ENCODE measurements at regions not wholly inside any gene's neighbourhood (a gene's known extent, or its start where the extent isn't known, plus 50 kb on each side); places are given as distances from the start of the nearest gene placed in this dataset.

DNA sequence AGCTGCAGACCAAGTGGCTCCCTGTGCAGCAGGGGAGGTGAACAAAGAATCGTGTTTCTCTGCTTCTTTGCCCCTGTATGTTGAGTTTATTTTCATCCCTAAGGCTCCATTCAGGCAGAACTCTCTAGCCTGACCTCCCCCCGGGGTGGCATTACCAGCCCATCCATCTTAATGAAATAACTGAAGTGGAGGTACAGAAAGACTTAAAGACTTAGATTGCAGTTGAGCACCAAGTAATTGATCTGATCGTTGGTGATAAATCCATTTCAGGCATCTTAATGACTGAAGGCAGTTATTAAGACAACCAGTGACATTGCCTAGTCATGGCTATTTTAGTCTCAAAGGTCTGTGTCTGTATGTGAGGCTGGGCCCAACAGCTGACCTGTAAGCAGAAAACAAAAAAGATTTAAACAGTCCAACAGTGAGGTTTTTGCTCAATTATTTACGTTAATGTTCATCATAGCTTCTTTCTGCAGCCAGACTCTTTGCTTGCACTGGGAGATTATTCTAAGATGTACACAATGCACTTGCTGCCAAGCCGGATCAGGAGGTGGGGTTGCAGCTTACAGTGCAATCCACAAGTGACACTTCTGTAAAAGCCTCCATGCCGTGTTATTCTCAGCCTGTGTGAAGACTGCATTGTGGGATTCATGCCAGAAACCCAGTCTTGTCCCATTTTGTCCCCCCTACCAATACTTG is 363.0 kb upstream of the DUSP10 start:
- Histone ChIP-seq H3K27ac (replicated peaks) (no peak overlapping the region), H3K4me1 (peaks cover 25% of the 10 kb centered on the region), H3K4me3 (no peak overlapping the region), H3K36me3 (no peaks in the 10 kb centered on the region), H3K27me3 (ENCODE audit: low read depth) (no peaks in the 10 kb centered on the region), H3K9me3 (replicated peaks) (no peaks in the 10 kb centered on the region)
- DNase-seq = no peak
- intact Hi-C loops (cut with micrococcal nuclease) = no loop called here
- TF ChIP-seq, protein P1, sequence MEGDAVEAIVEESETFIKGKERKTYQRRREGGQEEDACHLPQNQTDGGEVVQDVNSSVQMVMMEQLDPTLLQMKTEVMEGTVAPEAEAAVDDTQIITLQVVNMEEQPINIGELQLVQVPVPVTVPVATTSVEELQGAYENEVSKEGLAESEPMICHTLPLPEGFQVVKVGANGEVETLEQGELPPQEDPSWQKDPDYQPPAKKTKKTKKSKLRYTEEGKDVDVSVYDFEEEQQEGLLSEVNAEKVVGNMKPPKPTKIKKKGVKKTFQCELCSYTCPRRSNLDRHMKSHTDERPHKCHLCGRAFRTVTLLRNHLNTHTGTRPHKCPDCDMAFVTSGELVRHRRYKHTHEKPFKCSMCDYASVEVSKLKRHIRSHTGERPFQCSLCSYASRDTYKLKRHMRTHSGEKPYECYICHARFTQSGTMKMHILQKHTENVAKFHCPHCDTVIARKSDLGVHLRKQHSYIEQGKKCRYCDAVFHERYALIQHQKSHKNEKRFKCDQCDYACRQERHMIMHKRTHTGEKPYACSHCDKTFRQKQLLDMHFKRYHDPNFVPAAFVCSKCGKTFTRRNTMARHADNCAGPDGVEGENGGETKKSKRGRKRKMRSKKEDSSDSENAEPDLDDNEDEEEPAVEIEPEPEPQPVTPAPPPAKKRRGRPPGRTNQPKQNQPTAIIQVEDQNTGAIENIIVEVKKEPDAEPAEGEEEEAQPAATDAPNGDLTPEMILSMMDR (IDR thresholded peaks at IDR 0.05; ENCODE audit: borderline replicate concordance) = no peak

DNA sequence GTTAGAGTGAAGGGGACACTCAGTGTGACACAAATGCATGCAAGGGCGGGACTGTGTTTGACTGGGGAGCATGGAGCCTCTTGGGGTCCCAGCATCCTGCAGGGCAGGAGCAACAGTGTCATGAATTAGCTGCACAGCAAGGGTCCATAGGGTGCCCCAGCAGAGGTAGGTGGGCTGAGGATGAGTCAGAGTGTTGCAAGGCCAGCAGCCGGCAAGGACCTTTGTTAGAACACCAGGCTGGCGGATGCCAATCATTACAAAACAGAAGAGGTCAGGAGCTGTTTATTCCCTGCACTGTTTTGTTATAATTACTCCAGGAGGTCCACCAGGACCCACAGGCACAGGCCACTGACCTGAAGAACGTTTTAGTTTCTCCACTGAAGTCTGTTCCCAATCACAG is 362.2 kb upstream of the DUSP10 start:
- H3K4me3 ChIP-seq = no peak overlapping the region
- intact Hi-C loops (cut with micrococcal nuclease) = no loop called here
- DNase-seq = no peak
- H3K36me3 ChIP-seq = no peaks in the 10 kb centered on the region
- no peak overlapping the region for H3K27ac ChIP-seq (replicated peaks)
- H3K27me3 ChIP-seq (ENCODE audit: low read depth) = no peaks in the 10 kb centered on the region
- TF ChIP-seq, protein P1 (IDR thresholded peaks at IDR 0.05; ENCODE audit: borderline replicate concordance) = no peak
- peaks cover 25% of the 10 kb centered on the region for H3K4me1 ChIP-seq
- H3K9me3 ChIP-seq (replicated peaks) = no peaks in the 10 kb centered on the region

DNA sequence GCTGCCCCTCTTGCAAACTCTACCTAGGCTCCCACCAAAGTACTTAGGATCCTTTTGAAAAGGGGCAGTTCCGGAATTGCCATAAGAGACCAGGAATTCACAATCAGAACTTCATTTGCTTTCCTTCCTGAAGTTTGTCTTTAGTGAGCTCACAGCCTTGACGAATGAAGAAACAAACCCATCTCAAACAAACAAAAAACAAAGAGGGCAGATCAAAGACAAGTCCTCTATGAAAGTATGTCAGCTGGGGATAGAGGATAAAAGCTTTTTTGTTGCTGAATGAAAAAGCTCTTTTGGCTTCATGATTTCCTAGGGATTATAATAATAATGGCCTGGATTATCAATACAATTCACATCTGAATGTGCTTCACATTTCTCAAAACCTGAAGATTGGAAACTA is 357.9 kb upstream of the DUSP10 start:
- no peak overlapping the region for H3K4me3 ChIP-seq
- no peak for DNase-seq
- no peak overlapping the region for H3K27ac ChIP-seq (replicated peaks)
- H3K27me3 ChIP-seq (ENCODE audit: low read depth) = no peaks in the 10 kb centered on the region
- H3K4me1 ChIP-seq = peaks cover 22% of the 10 kb centered on the region
- H3K9me3 ChIP-seq (replicated peaks) = no peaks in the 10 kb centered on the region
- intact Hi-C loops (cut with micrococcal nuclease) = loop anchor here (10.0 kb wide), 1 partner anchor 355 kb away; no protein-coding TSS in a partner anchor
- TF ChIP-seq, protein P1 (IDR thresholded peaks at IDR 0.05; ENCODE audit: borderline replicate concordance) = no peak
- H3K36me3 ChIP-seq = no peaks in the 10 kb centered on the region

DNA sequence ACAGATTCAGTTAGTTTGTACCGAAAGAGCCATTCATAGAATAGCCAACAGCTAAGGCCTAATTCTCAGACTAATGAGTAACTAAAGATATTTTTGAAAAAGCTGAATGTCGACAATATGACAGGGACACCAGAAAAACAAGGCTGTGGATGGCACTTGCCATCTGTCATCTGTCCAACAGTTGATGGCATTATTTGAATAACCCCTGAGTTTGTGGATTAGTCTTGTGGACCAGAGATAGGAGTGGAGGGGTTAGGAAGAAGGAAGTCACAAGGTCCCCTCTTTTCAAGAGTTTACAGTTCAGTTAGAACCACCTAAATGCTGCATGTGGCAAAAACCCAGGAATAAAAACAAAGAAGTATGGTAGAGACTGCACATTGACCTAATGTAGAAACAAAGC is 356.5 kb upstream of the DUSP10 start:
- Histone ChIP-seq H3K4me3 (no peak overlapping the region), H3K27ac (replicated peaks) (no peak overlapping the region), H3K4me1 (peaks cover 17% of the 10 kb centered on the region), H3K27me3 (ENCODE audit: low read depth) (no peaks in the 10 kb centered on the region), H3K9me3 (replicated peaks) (no peaks in the 10 kb centered on the region), H3K36me3 (no peaks in the 10 kb centered on the region)
- TF ChIP-seq, protein P1 (IDR thresholded peaks at IDR 0.05; ENCODE audit: borderline replicate concordance) = no peak
- DNase-seq = no peak
- intact Hi-C loops (cut with micrococcal nuclease) = loop anchor here (10.0 kb wide), 1 partner anchor 356 kb away; no protein-coding TSS in a partner anchor

DNA sequence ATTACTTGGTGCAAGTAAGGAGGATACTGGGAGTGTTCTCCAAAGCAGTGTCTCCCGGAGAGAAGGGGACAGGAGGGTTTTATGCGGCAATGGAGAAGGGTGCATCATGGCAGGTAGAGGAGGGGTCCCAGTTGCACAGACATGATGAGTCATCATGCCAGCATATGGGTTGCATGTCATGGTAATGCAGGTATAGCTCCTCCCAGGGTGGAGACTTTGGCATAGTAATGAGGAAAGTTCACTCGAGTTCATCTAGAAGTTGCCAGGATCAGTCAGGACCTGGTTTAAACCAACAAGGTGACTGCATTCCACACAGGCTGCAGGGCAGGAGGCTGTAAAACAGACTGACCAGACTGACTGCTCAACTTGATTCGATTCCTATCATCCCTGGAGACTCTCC is 355.7 kb upstream of the DUSP10 start:
- intact Hi-C loops (cut with micrococcal nuclease) = loop anchor here (10.0 kb wide), 1 partner anchor 357 kb away; no protein-coding TSS in a partner anchor

More for the DNA sequence above, 355.7 kb upstream of the DUSP10 start:
- no peak overlapping the region for H3K4me3 ChIP-seq
- no peaks in the 10 kb centered on the region for H3K36me3 ChIP-seq
- H3K9me3 ChIP-seq (replicated peaks) = no peaks in the 10 kb centered on the region
- H3K27me3 ChIP-seq (ENCODE audit: low read depth) = no peaks in the 10 kb centered on the region
- H3K4me1 ChIP-seq = peaks cover 17% of the 10 kb centered on the region
- TF ChIP-seq, protein P1 (IDR thresholded peaks at IDR 0.05; ENCODE audit: borderline replicate concordance) = no peak
- H3K27ac ChIP-seq (replicated peaks) = no peak overlapping the region
- DNase-seq = no peak
